HG03378 (cell line): ENCODE measurements at regions not wholly inside any gene's neighbourhood (a gene's known extent, or its start where the extent isn't known, plus 50 kb on each side); places are given as distances from the start of the nearest gene placed in this dataset.
"Not testable (repeated sequence)": the region's sequence is repeated elsewhere in the genome, so short reads cannot be mapped to it uniquely, and the experiment has no call there.

Experiments used
- ATAC-seq: cut with Tn5 transposase; IDR thresholded peaks from one replicate; pipeline ENCODE4 v1.9.1; 2021; ENCODE audit warnings: mild to moderate bottlenecking, moderate library complexity; ENCODE audit not compliant: unreplicated experiment

DNA sequence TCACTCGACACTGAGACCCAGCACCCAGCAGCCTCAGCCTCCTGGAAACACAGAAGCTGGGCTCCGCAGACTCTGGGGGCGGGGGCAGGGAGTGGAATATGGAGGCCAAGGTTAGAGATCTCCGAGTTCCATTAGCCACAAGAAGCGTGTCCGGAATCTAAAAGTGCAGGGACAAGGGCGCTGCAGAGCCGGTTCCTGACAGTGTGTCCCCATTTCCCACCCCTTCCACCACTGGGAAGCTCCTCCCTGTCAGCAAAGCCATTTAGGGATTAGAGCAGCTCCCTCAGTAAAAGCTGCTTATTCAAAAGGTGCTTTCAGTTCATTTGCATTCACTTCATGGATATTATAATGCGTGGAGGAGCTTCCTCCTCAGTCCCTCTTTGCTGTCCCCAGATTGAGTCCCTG is 74.1 kb upstream of the HSPA9 start:
- ATAC-seq: no peak

- ATAC-seq: no peak
Measured at GRCh38 chr5:138648841-138649240, 73.6 kb upstream of the HSPA9 start.

GRCh38 chr5:138647794-138648410 is 72.7 kb upstream of the HSPA9 start:
- ATAC-seq: no peak

GRCh38 chr5:138647261-138647788 is 72.1 kb upstream of the HSPA9 start:
- no peak for ATAC-seq

DNA sequence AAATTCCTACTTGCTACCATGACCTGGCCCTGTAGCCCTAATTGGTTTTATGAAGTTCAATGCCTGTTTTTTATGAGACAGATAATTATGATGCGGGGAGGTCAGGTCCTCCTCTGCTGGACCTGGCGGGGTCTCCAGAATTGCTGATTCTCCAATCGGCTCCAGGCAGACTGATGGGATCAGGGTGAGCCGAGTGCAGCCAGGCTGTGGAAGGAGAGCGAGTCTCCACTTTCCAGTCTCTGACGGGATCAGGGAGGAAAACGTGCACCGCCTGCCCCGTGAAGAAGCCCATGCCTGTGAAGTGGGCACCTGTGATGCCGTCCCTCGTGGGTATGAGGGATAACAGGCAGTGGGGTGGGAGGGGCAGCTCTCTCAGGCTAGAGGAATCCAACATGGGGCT is 71.5 kb upstream of the HSPA9 start:
- no peak for ATAC-seq

- no peak for ATAC-seq
Measured at GRCh38 chr5:138645778-138646575, 70.8 kb upstream of the HSPA9 start.

GRCh38 chr5:138643040-138643791 is 68.0 kb upstream of the HSPA9 start:
- no peak for ATAC-seq

- ATAC-seq: no peak
Measured at GRCh38 chr5:138641547-138642298, 66.5 kb upstream of the HSPA9 start.

DNA sequence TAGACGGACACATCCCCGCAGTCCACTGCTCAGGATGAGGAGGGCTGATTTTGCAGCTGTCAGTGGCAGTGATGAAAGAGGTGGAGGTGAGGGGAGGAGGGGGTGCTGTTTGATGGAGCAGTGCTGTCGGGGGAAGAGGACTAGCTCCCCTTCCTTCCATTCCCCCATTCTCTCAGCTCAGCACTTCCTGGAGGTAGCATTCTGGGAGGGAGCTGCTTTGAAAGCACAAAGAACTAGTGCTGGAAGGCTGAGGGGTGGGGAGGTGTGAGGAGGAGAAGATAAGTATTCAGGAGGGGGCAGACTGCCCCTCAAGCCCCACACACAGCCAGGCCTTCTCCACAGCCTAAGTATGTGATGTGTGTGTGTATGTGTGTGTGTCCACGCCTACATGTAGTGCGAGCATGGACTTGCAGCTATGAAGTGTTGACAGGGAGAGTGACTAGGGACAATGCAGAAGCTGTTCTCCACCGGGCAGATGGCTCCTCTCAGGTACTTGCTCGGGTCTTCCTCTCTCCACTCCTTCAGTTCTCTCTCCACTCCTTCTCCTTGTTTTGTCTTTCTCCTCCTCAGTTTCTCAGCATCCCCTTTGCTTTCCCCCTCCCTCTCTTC is 65.5 kb upstream of the HSPA9 start:
- ATAC-seq: no peak

DNA sequence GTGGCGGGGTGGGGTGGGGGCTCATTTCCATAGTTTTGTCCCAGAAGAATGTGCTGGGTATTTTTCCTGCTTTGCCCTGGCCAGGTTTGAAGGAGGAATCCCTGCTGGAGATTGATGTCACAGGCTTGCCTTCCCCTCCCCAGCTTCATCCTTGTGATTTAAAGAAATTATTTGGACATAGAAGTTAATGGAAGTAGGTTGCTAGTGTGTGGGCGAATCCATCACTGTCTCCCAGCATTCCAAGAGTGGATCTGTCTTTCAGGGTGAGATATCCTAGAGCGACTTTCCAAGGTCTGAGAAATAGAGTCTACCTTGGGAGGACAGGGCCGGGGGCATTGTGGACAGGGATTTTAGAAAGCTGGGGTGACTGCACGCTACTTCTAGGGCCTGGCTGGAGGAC is 64.9 kb upstream of the HSPA9 start:
- no peak for ATAC-seq

DNA sequence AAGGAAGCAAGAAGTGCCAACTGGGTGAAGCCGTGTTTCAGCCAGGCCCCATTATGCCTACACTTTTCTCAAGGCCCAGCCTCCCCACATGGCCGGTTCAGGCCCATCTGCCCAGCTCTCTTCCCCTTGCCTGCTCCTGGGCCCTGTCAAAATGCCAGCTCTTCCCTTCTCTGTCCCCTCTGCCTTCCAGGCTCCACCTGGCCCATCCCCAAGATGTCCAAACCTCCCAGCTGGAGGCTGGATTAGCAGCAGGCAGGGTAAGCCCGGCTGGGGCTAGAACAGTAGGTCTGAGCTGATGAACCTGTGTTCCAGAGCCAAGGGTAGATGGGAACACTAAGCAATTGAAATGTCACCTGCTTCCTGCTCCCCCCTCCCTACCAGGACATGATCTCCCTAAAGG is 64.1 kb upstream of the HSPA9 start:
- no peak for ATAC-seq

DNA sequence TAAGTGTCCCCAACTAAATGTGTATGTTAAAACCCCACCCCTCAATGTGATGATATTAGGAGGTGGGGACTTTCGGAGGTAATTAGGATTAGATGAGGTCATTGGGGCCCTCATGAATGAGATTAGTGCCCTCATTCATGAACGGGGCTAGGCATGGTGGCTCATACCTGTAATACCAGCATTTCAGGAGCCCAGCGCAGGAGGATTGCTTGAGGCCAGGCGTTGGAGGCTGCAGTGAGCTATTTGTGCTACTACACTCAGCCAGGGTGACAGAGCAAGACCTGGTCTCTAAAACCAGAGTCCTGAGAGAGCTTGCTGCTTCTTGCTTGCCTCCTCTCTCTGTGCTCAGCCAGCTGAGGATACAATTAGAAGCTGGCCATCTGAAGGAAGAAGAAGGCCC is 62.1 kb upstream of the HSPA9 start:
- no peak for ATAC-seq

- ATAC-seq: no peak
Measured at GRCh38 chr5:138636398-138636944, 61.3 kb upstream of the HSPA9 start.

GRCh38 chr5:138635708-138636107 is 60.5 kb upstream of the HSPA9 start:
- no peak for ATAC-seq

DNA sequence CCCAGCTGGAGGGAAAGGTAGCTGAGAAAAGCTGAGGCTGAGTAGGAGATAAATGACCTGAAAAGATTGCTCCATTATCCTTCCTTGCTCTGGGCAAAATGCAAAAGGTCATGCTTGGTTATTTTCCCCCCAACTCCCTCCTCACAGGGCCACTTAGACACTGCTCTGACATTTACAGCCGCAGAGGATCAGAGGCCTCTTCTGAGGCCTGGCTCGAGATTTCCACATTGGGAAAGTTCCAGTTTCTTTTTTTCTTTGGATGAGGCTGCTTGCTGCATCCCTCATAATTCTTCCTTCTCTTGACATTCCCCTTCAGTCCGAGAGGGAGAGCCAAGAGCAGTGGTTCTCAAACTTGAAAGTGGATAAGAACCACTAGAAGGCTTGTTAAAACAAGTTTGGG is 60.1 kb upstream of the HSPA9 start:
- ATAC-seq: no peak

GRCh38 chr5:138634804-138635203 is 59.6 kb upstream of the HSPA9 start:
- ATAC-seq: not testable (repeated sequence)

- no peak for ATAC-seq
Measured at GRCh38 chr5:138632900-138633489, 57.8 kb upstream of the HSPA9 start.

DNA sequence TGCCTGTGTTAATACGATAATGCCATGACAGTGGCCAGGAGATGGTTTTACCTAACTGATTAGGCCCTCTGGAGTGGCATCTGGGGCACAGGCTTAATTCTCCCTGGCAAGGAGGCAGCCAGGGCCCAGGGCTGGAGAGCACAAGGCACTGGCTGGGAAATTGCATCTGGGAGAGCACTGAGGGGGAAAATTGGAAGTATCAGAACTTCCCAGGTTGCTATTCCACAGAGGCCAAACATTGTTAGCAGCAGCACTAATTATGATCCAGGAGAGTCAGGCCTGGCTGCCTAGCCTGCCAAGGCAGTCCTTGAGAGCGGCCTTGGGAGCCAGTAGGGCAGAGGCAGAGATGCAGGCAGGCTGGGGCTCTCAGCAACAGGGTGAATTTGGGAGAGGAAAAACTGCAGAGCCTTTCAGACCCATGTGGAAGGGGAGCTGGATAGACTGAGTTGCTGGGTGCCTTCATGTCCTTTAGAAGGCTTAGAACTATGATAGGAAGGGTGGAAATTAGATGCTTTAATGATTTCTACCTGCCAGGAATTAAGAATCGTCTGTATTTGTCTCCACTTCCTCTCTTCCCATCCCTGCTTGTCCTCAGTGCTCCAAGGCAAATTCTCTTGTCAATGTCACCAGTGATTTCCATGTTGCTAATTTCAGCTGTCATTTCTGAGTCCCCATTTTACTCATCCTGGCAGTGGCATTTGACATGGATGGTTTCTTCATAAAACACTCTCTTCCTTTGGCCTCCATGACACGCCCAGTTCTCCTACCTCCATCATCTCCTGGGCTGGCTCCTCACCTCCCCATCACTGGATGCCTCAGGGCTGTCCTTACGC is 56.1 kb upstream of the HSPA9 start:
- ATAC-seq: no peak

GRCh38 chr5:138629392-138629791 is 54.2 kb upstream of the HSPA9 start:
- no peak for ATAC-seq
